H1 (cell line): ENCODE measurements at regions not wholly inside any gene's neighbourhood (a gene's known extent, or its start where the extent isn't known, plus 50 kb on each side); places are given as distances from the start of the nearest gene placed in this dataset.

Experiments used
- CTCF ChIA-PET: fragments of 300-600 bp; sonication (Branson Sonifier 250); formaldehyde crosslinking; loops from one replicate; lab custom pipeline; 2021; ENCODE audit not compliant: partially characterized antibody; lab: Charles Lee
- POLR2A ChIA-PET: fragments of 300-600 bp; sonication (Branson Sonifier 250); formaldehyde crosslinking; loops from one replicate; lab custom pipeline; 2021; ENCODE audit warnings: inconsistent platforms; ENCODE audit not compliant: partially characterized antibody; lab: Charles Lee
- DNase-seq, 2 experiments: peaks; one replicate each; pipeline versions ENCODE4 v3.0.0 to v3.0.0-alpha.2; 2010 to 2022; ENCODE audit warnings: low spot score in 2 of 2, low read depth in 1 of 2, mixed read lengths in 1 of 2
- FAIRE-seq: peaks from 2 replicates; lab custom pipeline; 2011; peaks lifted over from hg19 to GRCh38; lab: Jason Lieb, UNC
- H2AFZ ChIP-seq: 2 replicates; pipeline ENCODE4 v1.8.1; 2012; ENCODE audit warnings: low read length, inconsistent platforms
- H2AK5ac ChIP-seq: 2 replicates; pipeline ENCODE4 v1.6.1; 2013; ENCODE audit warnings: low read depth, low read length
- H2BK120ac ChIP-seq: replicated peaks from 2 replicates; pipeline ENCODE3; 2013; ENCODE audit warnings: low read depth, low read length, inconsistent platforms
- H2BK12ac ChIP-seq: 2 replicates; pipeline ENCODE4 v1.6.1; 2013; ENCODE audit warnings: low read depth, low read length
- H2BK15ac ChIP-seq: 2 replicates; pipeline ENCODE4 v1.6.1; 2013; ENCODE audit warnings: low read length
- H2BK20ac ChIP-seq: 2 replicates; pipeline ENCODE4 v1.6.1; 2013; ENCODE audit warnings: low read length
- H2BK5ac ChIP-seq: 2 replicates; pipeline ENCODE4 v1.6.1; 2013; ENCODE audit warnings: low read depth, low read length
- H3K14ac ChIP-seq: 2 replicates; pipeline ENCODE4 v1.6.1; 2013; ENCODE audit warnings: inconsistent platforms; ENCODE audit not compliant: insufficient read length
- H3K18ac ChIP-seq: 2 replicates; pipeline ENCODE4 v1.6.1; 2013; ENCODE audit warnings: low read length; ENCODE audit errors: extremely low read depth
- H3K23ac ChIP-seq: 2 replicates; pipeline ENCODE4 v1.6.1; 2013; ENCODE audit warnings: inconsistent platforms; ENCODE audit not compliant: insufficient read length
- H3K23me2 ChIP-seq: 2 replicates; pipeline ENCODE4 v1.6.1; 2013; ENCODE audit warnings: low read depth, low read length
- H3K27ac ChIP-seq: 2 replicates; pipeline ENCODE4 v1.6.1; 2011; ENCODE audit warnings: low read depth, low read length, inconsistent platforms
- H3K27me3 ChIP-seq, 4 experiments: replicated peaks in 1 of 4; 1 replicate in 1 of 4; 2 replicates in 3 of 4; pipeline versions ENCODE4 v1.6.1 to v1.8.1; 2011 to 2013; ENCODE audit warnings: low read length in 3 of 4, mild to moderate bottlenecking in 3 of 4, inconsistent platforms in 2 of 4, mixed read lengths in 2 of 4, moderate library complexity in 1 of 4; ENCODE audit not compliant: control insufficient read depth in 3 of 4, insufficient read depth in 3 of 4; ENCODE audit errors: extremely low read depth in 1 of 4
- H3K36me3 ChIP-seq, 4 experiments: 2 replicates each; pipeline versions ENCODE4 v1.6.1 to v1.8.1; 2011 to 2013; ENCODE audit warnings: mild to moderate bottlenecking in 4 of 4, low read length in 3 of 4, moderate library complexity in 2 of 4, control low read depth in 1 of 4, inconsistent platforms in 1 of 4; ENCODE audit not compliant: insufficient read depth in 4 of 4, control insufficient read depth in 2 of 4
- H3K4ac ChIP-seq: replicated peaks from 2 replicates; pipeline ENCODE3; 2013; ENCODE audit warnings: low read length, low read depth, mixed read lengths, inconsistent platforms; ENCODE audit not compliant: insufficient read length
- H3K4me1 ChIP-seq, 4 experiments: replicated peaks in 1 of 4; 1 replicate in 1 of 4; 2 replicates in 3 of 4; pipeline versions ENCODE4 v1.6.1 to v1.8.1; 2011 to 2013; ENCODE audit warnings: low read length in 3 of 4, inconsistent platforms in 2 of 4, mixed read lengths in 1 of 4; ENCODE audit not compliant: insufficient read depth in 4 of 4, control insufficient read depth in 3 of 4
- H3K4me2 ChIP-seq, 2 experiments: 2 replicates each; pipeline versions ENCODE4 v1.6.1 to v1.8.1; 2011 to 2013; ENCODE audit warnings: low read depth in 2 of 2, low read length in 2 of 2, control low read depth in 1 of 2, inconsistent platforms in 1 of 2, mild to moderate bottlenecking in 1 of 2; ENCODE audit not compliant: insufficient read depth in 1 of 2
- H3K4me3 ChIP-seq, 4 experiments: fragments of 200-600, 300-600 bp in 1 of 4; sonication (generic), shearing (Covaris generic), sonication (Bioruptor Twin) in 1 of 4; 2 replicates each; pipeline versions ENCODE4 v1.5.1 to v1.8.1; 2011 to 2016; ENCODE audit warnings: low read length in 4 of 4, low read depth in 3 of 4, control low read depth in 2 of 4, inconsistent platforms in 2 of 4, mild to moderate bottlenecking in 2 of 4, mixed read lengths in 1 of 4, moderate library complexity in 1 of 4; ENCODE audit not compliant: insufficient read depth in 2 of 4; ENCODE audit errors: extremely low read depth in 1 of 4
- H3K56ac ChIP-seq: replicated peaks from 2 replicates; pipeline ENCODE3; 2013; ENCODE audit warnings: low read depth, mild to moderate bottlenecking, mixed read lengths, low read length, inconsistent platforms; ENCODE audit not compliant: insufficient read length
- H3K79me1 ChIP-seq: 2 replicates; pipeline ENCODE4 v1.6.1; 2013; ENCODE audit warnings: low read depth, low read length, control low read depth
- H3K79me2 ChIP-seq, 2 experiments: 2 replicates each; pipeline versions ENCODE4 v1.6.1 to v1.8.1; 2012 to 2013; ENCODE audit warnings: low read length in 2 of 2, mild to moderate bottlenecking in 2 of 2, inconsistent platforms in 1 of 2; ENCODE audit not compliant: insufficient read depth in 2 of 2, control insufficient read depth in 1 of 2
- H3K9ac ChIP-seq, 4 experiments: replicated peaks in 1 of 4; 1 replicate in 1 of 4; 2 replicates in 3 of 4; pipeline versions ENCODE4 v1.6.1 to v1.8.1; 2011 to 2013; ENCODE audit warnings: low read depth in 3 of 4, low read length in 3 of 4, control low read depth in 2 of 4, mild to moderate bottlenecking in 2 of 4, moderate library complexity in 2 of 4, inconsistent platforms in 1 of 4; ENCODE audit errors: extremely low read depth in 1 of 4
- H3K9me3 ChIP-seq, 2 experiments: 2 replicates each; pipeline versions ENCODE4 v1.6.1 to v1.8.1; 2012 to 2013; ENCODE audit warnings: mild to moderate bottlenecking in 2 of 2, moderate library complexity in 2 of 2, control low read depth in 1 of 2, inconsistent platforms in 1 of 2, low read depth in 1 of 2, low read length in 1 of 2, mixed read lengths in 1 of 2; ENCODE audit not compliant: insufficient read depth in 2 of 2
- H4K20me1 ChIP-seq, 2 experiments: replicated peaks in 1 of 2; 2 replicates each; pipeline versions ENCODE3 to v1.8.1; 2011 to 2013; ENCODE audit warnings: inconsistent platforms in 2 of 2, low read length in 2 of 2, mild to moderate bottlenecking in 1 of 2; ENCODE audit not compliant: insufficient read depth in 2 of 2, control insufficient read depth in 1 of 2
- H4K5ac ChIP-seq: 2 replicates; pipeline ENCODE4 v1.6.1; 2013; ENCODE audit warnings: low read length, low read depth, mixed read lengths, inconsistent platforms; ENCODE audit not compliant: insufficient read length
- H4K8ac ChIP-seq: 2 replicates; pipeline ENCODE4 v1.8.0; 2013; ENCODE audit warnings: mild to moderate bottlenecking, moderate library complexity, low read length, inconsistent platforms; ENCODE audit not compliant: insufficient read depth; ENCODE audit errors: extremely low read depth
- H4K91ac ChIP-seq: replicated peaks from 2 replicates; pipeline ENCODE3; 2013; ENCODE audit warnings: low read length, mixed read lengths, inconsistent platforms; ENCODE audit not compliant: insufficient read length
- BACH1 ChIP-seq: IDR thresholded peaks from 2 replicates; pipeline ENCODE4 v1.6.1; 2012; ENCODE audit warnings: low read length, improper control_type of control experiment
- CHD1 ChIP-seq: IDR thresholded peaks from 2 replicates; pipeline ENCODE4 v1.6.1; 2012; ENCODE audit warnings: low read depth, low read length, improper control_type of control experiment
- CTBP2 ChIP-seq: IDR thresholded peaks from 2 replicates; pipeline ENCODE4 v1.7.0; 2011; ENCODE audit warnings: borderline replicate concordance, mild to moderate bottlenecking, moderate library complexity, mixed read lengths, low read length; ENCODE audit not compliant: insufficient read depth, insufficient read length
- KDM1A ChIP-seq: fragments of 200-600, 300-600 bp; sonication (generic); IDR thresholded peaks from 2 replicates; pipeline ENCODE4 v1.7.1; 2016; ENCODE audit warnings: mild to moderate bottlenecking, low read length, borderline replicate concordance
- KDM4A ChIP-seq: IDR thresholded peaks from one replicate; pipeline ENCODE4 v1.7.1; 2012; ENCODE audit warnings: low read depth, mild to moderate bottlenecking, moderate library complexity, low read length, inconsistent platforms; ENCODE audit not compliant: severe bottlenecking
- NRF1 ChIP-seq: IDR thresholded peaks from 2 replicates; pipeline ENCODE4 v1.6.1; 2011; ENCODE audit warnings: mild to moderate bottlenecking, low read depth, low read length, improper control_type of control experiment
- PHF8 ChIP-seq: fragments of 200-600 bp; sonication (generic); conservative IDR thresholded peaks from 2 replicates; pipeline ENCODE4 v1.7.1; 2012; ENCODE audit warnings: low read depth, mild to moderate bottlenecking, inconsistent platforms, low read length, moderate library complexity
- SP1 ChIP-seq: IDR thresholded peaks from 2 replicates; pipeline ENCODE4 v1.6.1; 2011; ENCODE audit warnings: low read depth, low read length
- TEAD4 ChIP-seq: IDR thresholded peaks from 2 replicates; pipeline ENCODE4 v1.6.1; 2012; ENCODE audit warnings: low read depth, low read length, inconsistent platforms, mixed read lengths
- WGBS, 2 experiments: shearing (Covaris generic) in 1 of 2; methylation state at CpG; one replicate each; pipeline versions ENCODE4 v1.1.6 to v1.1.7; 2013 to 2015; ENCODE audit warnings: low lambda C conversion rate in 2 of 2, mixed read lengths in 2 of 2, inconsistent platforms in 1 of 2, low coverage in 1 of 2, missing lambda C conversion rate in 1 of 2; ENCODE audit not compliant: insufficient replicate concordance in 2 of 2, insufficient coverage in 1 of 2, insufficient read length in 1 of 2; ENCODE audit errors: extremely low coverage in 1 of 2, missing lambda C conversion rate in 1 of 2; 5-methylcytosine and 5-hydroxymethylcytosine counted together

DNA sequence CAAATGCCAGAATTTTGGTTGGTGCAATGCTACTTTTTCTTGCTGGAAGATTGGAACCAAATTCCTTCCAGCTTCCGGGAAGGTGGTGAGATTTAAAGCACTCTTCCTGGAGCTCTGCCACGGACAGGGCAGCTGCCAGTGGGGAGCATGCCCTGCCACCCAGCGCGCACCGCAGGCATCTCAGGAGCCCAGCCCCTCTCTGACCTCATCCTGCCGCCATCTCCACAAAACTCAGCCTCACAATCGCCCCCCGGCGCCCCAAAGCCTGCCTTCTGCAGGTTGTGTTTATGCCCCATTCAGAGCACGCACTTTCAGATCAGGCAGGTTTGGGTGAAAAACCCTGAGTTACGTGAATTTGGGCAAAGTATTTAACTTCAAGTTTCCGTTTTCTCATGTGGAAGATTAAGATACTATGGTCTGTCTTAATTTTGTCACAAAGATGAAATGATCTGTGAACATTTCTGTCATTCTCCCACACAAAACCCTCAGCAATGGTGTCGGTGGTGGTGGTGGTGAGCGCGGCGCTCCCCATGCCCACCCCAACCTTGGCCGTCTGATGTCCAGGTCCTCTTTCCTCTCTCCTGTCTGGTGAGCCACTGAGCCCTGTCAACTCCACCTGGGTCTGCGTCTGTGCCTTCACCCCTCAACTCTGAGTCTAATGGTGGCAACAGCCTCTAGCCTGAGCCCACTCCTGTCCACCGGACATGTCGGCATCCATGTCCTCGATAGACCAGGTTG is 282.8 kb upstream of the SALL3 start:
- no peak overlapping the region for H4K91ac ChIP-seq
- H4K20me1 ChIP-seq = no peaks in the 10 kb centered on the region
- FAIRE-seq (no peak), DNase-seq (no peak)
- no peak overlapping the region; the same call in 1 of the 2 replicates for H2BK5ac ChIP-seq
- no peak overlapping the region for H2AFZ ChIP-seq
- CTCF ChIA-PET = no interaction called here
- H3K27ac ChIP-seq = no peak overlapping the region
- TF ChIP-seq CTBP2 (no peak), KDM1A (no peak), TEAD4 (no peak), SP1 (no peak), KDM4A (no peak), CHD1 (no peak), BACH1 (no peak), PHF8 (no peak), NRF1 (no peak)
- H2BK12ac ChIP-seq = no peak overlapping the region
- H3K27me3 ChIP-seq = no peaks in the 10 kb centered on the region; a peak in 1 of 7 replicates
- WGBS, 2 experiments = 84% methylated on average over 21 of the region's 21 CpGs; no CpG with 5 or more reads in 1 of the 2 experiments
- H3K9me3 ChIP-seq = no peaks in the 10 kb centered on the region; a peak in 1 of 4 replicates
- no peak overlapping the region for H4K5ac ChIP-seq
- H3K23me2 ChIP-seq = no peaks in the 10 kb centered on the region
- H2BK15ac ChIP-seq = no peak overlapping the region
- H2BK20ac ChIP-seq = no peak overlapping the region
- H3K79me2 ChIP-seq = no peaks in the 10 kb centered on the region
- no peak overlapping the region for H3K4ac ChIP-seq
- H3K18ac ChIP-seq = no peak overlapping the region; the same call in 1 of the 2 replicates
- no peak overlapping the region for H4K8ac ChIP-seq
- no peak overlapping the region for H3K23ac ChIP-seq
- no peak overlapping the region for H3K4me3 ChIP-seq
- H3K9ac ChIP-seq = no peak overlapping the region
- no peak overlapping the region for H2AK5ac ChIP-seq
- no peak overlapping the region for H2BK120ac ChIP-seq
- POLR2A ChIA-PET = no interaction called here
- no peak overlapping the region for H3K14ac ChIP-seq
- H3K4me1 ChIP-seq = peaks cover 0 to 1% (median under 1%) of the 10 kb centered on the region in 4 experiments; a peak in 4 of 7 replicates
- no peak overlapping the region for H3K56ac ChIP-seq
- H3K4me2 ChIP-seq = no peak overlapping the region
- H3K36me3 ChIP-seq = no peaks in the 10 kb centered on the region
- H3K79me1 ChIP-seq = no peaks in the 10 kb centered on the region
